Activated B cell treated with CpG ODN at 0.5 μM for 24 hours (primary cell): ENCODE measurements at regions not wholly inside any gene's neighbourhood (a gene's known extent, or its start where the extent isn't known, plus 50 kb on each side); places are given as distances from the start of the nearest gene placed in this dataset.

ENCODE experiments used
- ATAC-seq: fragments of 200-7000 bp; cut with Tn5 transposase; one replicate; pipeline ENCODE4 v1.10.0; 2021; ENCODE audit warnings: low read depth, mild to moderate bottlenecking, moderate library complexity
- CTCF ChIA-PET: fragments of 350-600 bp; sonication (Branson Sonifier 250); formaldehyde crosslinking; loops from one replicate; lab custom pipeline; 2021; ENCODE audit warnings: antibody characterized with exemption; lab: Charles Lee
- POLR2A ChIA-PET: fragments of 350-600 bp; sonication (Branson Sonifier 250); formaldehyde crosslinking; loops from one replicate; lab custom pipeline; 2021; ENCODE audit warnings: antibody characterized with exemption; lab: Charles Lee
- DNase-seq: peaks from one replicate; pipeline ENCODE4 v3.0.0; 2022
- H3K27ac Mint-ChIP-seq: one replicate; pipeline ENCODE4 v1.8.0; 2020; ENCODE audit warnings: mixed read lengths
- H3K27me3 Mint-ChIP-seq: one replicate; pipeline ENCODE4 v1.8.0; 2021; ENCODE audit warnings: mixed read lengths
- H3K36me3 Mint-ChIP-seq: one replicate; pipeline ENCODE4 v1.8.0; 2021; ENCODE audit warnings: low read depth, mixed read lengths
- H3K4me1 Mint-ChIP-seq: one replicate; pipeline ENCODE4 v1.8.0; 2021; ENCODE audit warnings: mixed read lengths
- H3K4me3 Mint-ChIP-seq: one replicate; pipeline ENCODE4 v1.8.0; 2020; ENCODE audit warnings: mild to moderate bottlenecking, mixed read lengths
- H3K9me3 Mint-ChIP-seq: one replicate; pipeline ENCODE4 v1.8.0; 2020; ENCODE audit warnings: mixed read lengths
- CTCF ChIP-seq: fragments of 200-600 bp; IDR thresholded peaks from one replicate; pipeline ENCODE4 v1.8.0; 2022; ENCODE audit warnings: antibody characterized with exemption, mild to moderate bottlenecking
- intact Hi-C: fragments of 100-400 bp; cut with micrococcal nuclease; formaldehyde crosslinking; loops from one replicate; pipeline ENCODE4 v1.15.1; 2024

GRCh38 chr12:70185301-70185700 lies 57.9 kb upstream of the CNOT2 start:
- DNase-seq (no peak), ATAC-seq (no peak)
- Mint-ChIP-seq H3K9me3 (peaks cover 5% of the 10 kb centered on the region), H3K4me1 (no peaks in the 10 kb centered on the region), H3K27me3 (no peaks in the 10 kb centered on the region), H3K27ac (no peak overlapping the region), H3K36me3 (no peaks in the 10 kb centered on the region), H3K4me3 (no peak overlapping the region)
- intact Hi-C loops: no loop called here
- ChIA-PET CTCF (no interaction called here), POLR2A (no interaction called here)
- no peak for TF ChIP-seq CTCF

GRCh38 chr12:70186436-70186835 lies 56.8 kb upstream of the CNOT2 start:
- no peak for TF ChIP-seq CTCF
- peaks cover 5% of the 10 kb centered on the region for H3K9me3 Mint-ChIP-seq
- H3K4me1 Mint-ChIP-seq: no peaks in the 10 kb centered on the region
- ChIA-PET POLR2A (no interaction called here), CTCF (no interaction called here)
- no peak overlapping the region for H3K27ac Mint-ChIP-seq
- DNase-seq: no peak
- intact Hi-C loops: no loop called here
- no peak for ATAC-seq
- H3K36me3 Mint-ChIP-seq: no peaks in the 10 kb centered on the region
- H3K4me3 Mint-ChIP-seq: no peak overlapping the region
- H3K27me3 Mint-ChIP-seq: no peaks in the 10 kb centered on the region

- Mint-ChIP-seq H3K27ac (no peak overlapping the region), H3K9me3 (no peaks in the 10 kb centered on the region), H3K4me3 (no peak overlapping the region), H3K27me3 (no peaks in the 10 kb centered on the region), H3K4me1 (no peaks in the 10 kb centered on the region), H3K36me3 (no peaks in the 10 kb centered on the region)
- ChIA-PET CTCF (no interaction called here), POLR2A (no interaction called here)
- TF ChIP-seq CTCF: no peak
- intact Hi-C loops: no loop called here
- ATAC-seq (no peak), DNase-seq (no peak)
Observed at GRCh38 chr12:70190262-70191010, 52.8 kb upstream of the CNOT2 start.
